GM12892 (cell line): ENCODE measurements at regions not wholly inside any gene's neighbourhood (a gene's known extent, or its start where the extent isn't known, plus 50 kb on each side); places are given as distances from the start of the nearest gene placed in this dataset.
"Not testable (repeated sequence)": the region's sequence is repeated elsewhere in the genome, so short reads cannot be mapped to it uniquely, and the experiment has no call there.

Source experiments
- POLR2A ChIP-seq: IDR thresholded peaks from 2 replicates; pipeline ENCODE4 v1.6.1; 2011; ENCODE audit warnings: low read depth, low read length, control low read depth
- POLR2AphosphoS5 ChIP-seq: IDR thresholded peaks from 2 replicates; pipeline ENCODE4 v1.6.1; 2011; ENCODE audit warnings: low read depth, low read length, control low read depth
- TAF1 ChIP-seq: IDR thresholded peaks from 2 replicates; pipeline ENCODE4 v1.6.1; 2011; ENCODE audit warnings: low read depth, mild to moderate bottlenecking, control low read depth, low read length, borderline replicate concordance

- TF ChIP-seq TAF1, POLR2A, POLR2AphosphoS5: not testable (repeated sequence)
These were observed 99.5 kb upstream of the EOMES start for GRCh38 chr3:27821609-27822008.
